ENCODE measurements at regions not wholly inside any gene's neighbourhood (a gene's known extent, or its start where the extent isn't known, plus 50 kb on each side); places are given as distances from the start of the nearest gene placed in this dataset.

DNA sequence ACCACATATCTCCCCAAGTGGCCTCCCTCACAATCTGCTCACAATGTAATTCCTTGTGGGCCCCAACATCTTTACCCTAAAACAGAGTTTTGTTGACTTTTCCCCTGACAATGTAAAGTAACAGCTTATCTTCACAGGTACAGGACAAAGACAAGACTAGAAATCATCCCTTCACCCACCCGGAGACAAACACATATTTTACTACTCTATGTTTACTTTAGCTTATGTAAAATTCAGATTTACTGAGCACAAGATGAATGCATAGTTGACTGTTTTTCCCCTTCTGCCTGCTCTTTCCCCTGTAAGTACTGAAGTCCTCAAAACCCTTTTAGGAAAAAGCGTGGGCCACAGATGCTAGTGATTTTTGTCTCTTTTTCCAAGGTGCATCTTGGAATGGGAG, 61.0 kb downstream of the RPP21 start:
- TF ChIP-seq, protein P1, sequence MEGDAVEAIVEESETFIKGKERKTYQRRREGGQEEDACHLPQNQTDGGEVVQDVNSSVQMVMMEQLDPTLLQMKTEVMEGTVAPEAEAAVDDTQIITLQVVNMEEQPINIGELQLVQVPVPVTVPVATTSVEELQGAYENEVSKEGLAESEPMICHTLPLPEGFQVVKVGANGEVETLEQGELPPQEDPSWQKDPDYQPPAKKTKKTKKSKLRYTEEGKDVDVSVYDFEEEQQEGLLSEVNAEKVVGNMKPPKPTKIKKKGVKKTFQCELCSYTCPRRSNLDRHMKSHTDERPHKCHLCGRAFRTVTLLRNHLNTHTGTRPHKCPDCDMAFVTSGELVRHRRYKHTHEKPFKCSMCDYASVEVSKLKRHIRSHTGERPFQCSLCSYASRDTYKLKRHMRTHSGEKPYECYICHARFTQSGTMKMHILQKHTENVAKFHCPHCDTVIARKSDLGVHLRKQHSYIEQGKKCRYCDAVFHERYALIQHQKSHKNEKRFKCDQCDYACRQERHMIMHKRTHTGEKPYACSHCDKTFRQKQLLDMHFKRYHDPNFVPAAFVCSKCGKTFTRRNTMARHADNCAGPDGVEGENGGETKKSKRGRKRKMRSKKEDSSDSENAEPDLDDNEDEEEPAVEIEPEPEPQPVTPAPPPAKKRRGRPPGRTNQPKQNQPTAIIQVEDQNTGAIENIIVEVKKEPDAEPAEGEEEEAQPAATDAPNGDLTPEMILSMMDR (IDR thresholded peaks at IDR 0.05) = no peak
- no peak for TF ChIP-seq POLR2A (IDR thresholded peaks at IDR 0.05)

All from testis (tissue), 2 donors.